Natural killer cell (primary cell): ENCODE measurements at regions not wholly inside any gene's neighbourhood (a gene's known extent, or its start where the extent isn't known, plus 50 kb on each side); places are given as distances from the start of the nearest gene placed in this dataset.

ENCODE experiments used
- ATAC-seq, 3 donors: fragments of 150-1000 bp in 2 of 3; fragments of 200-7000 bp in 1 of 3; cut with Tn5 transposase; 1 replicate in 1 of 3; 2 replicates in 2 of 3; pipeline ENCODE4 v1.10.0; 2021; ENCODE audit warnings: mild to moderate bottlenecking in 2 of 3, moderate library complexity in 2 of 3
- DNase-seq, 2 donors: peaks; one replicate each; pipeline versions ENCODE4 v3.0.0 to v3.0.0-alpha.2; 2013 to 2021; ENCODE audit warnings: mixed read lengths in 1 of 2
- H3K27ac ChIP-seq: one replicate; pipeline ENCODE4 v1.5.1; 2013; ENCODE audit warnings: mild to moderate bottlenecking, low read length
- H3K27me3 ChIP-seq: one replicate; pipeline ENCODE4 v1.6.1; 2013; ENCODE audit warnings: low read length; ENCODE audit not compliant: control insufficient read depth, insufficient read depth
- H3K36me3 ChIP-seq: one replicate; pipeline ENCODE4 v1.6.1; 2013; ENCODE audit warnings: low read length; ENCODE audit not compliant: control insufficient read depth, insufficient read depth
- H3K4me1 ChIP-seq: one replicate; pipeline ENCODE4 v1.6.1; 2013; ENCODE audit warnings: low read length; ENCODE audit not compliant: control insufficient read depth, insufficient read depth
- H3K4me3 ChIP-seq: one replicate; pipeline ENCODE4 v1.5.1; 2013; ENCODE audit warnings: low read length
- H3K9me3 ChIP-seq: one replicate; pipeline ENCODE4 v1.6.1; 2013; ENCODE audit warnings: low read length; ENCODE audit not compliant: control insufficient read depth, insufficient read depth
- H3K27ac Mint-ChIP-seq, 2 donors: one replicate each; pipeline ENCODE4 v1.8.0; 2022; ENCODE audit warnings: mild to moderate bottlenecking in 2 of 2, mixed read lengths in 2 of 2, moderate library complexity in 1 of 2
- H3K27me3 Mint-ChIP-seq, 2 donors: one replicate each; pipeline ENCODE4 v1.8.0; 2022; ENCODE audit warnings: low read depth in 2 of 2, mixed read lengths in 2 of 2
- H3K36me3 Mint-ChIP-seq: one replicate; pipeline ENCODE4 v1.8.0; 2022; ENCODE audit warnings: mixed read lengths
- H3K4me1 Mint-ChIP-seq, 2 donors: one replicate each; pipeline ENCODE4 v1.8.0; 2022; ENCODE audit warnings: mixed read lengths in 2 of 2
- H3K4me3 Mint-ChIP-seq: one replicate; pipeline ENCODE4 v1.8.0; 2022; ENCODE audit warnings: mild to moderate bottlenecking, moderate library complexity, mixed read lengths
- H3K9me3 Mint-ChIP-seq, 2 donors: one replicate each; pipeline ENCODE4 v1.8.0; 2022; ENCODE audit warnings: mixed read lengths in 2 of 2
- whole genome bisulfite sequencing: methylation state at CpG from one replicate; pipeline ENCODE4 v1.1.7; 2013; ENCODE audit warnings: missing lambda C conversion rate; ENCODE audit not compliant: insufficient coverage; 5-methylcytosine and 5-hydroxymethylcytosine counted together
- intact Hi-C: fragments of 100-400 bp; cut with micrococcal nuclease; formaldehyde crosslinking; loops from one replicate; pipeline ENCODE4 v1.14.2; 2022
- TF ChIP-seq, protein P1 (sequence below): fragments of 200-600 bp; IDR thresholded peaks from one replicate; pipeline ENCODE4 v1.8.0; 2022; ENCODE audit warnings: antibody characterized with exemption

DNA sequence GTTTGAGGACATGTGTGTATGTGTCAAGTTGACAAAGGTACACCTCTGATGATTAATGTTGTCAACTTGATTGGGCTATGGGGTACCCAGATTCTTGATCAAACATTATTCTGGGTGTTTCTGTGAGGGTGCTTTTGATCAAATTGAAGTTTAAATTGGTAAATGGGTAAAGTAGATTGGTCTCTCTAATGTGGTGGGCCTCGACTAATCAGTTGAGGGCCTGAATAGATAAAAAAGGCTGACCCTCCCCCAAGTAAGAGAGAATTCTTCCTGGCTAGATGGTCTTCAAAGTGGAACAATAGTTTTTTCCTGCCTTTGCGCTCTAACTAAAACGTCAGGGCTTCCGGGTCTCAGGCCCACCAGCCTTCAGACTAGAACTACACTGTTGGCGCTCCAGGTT is 309.9 kb upstream of the MGMT start:
- Mint-ChIP-seq H3K27me3 (peaks cover 4 to 18% of the 10 kb centered on the region in 2 donors), H3K36me3 (no peaks in the 10 kb centered on the region), H3K4me1 (no peaks in the 10 kb centered on the region), H3K27ac (no peak overlapping the region), H3K9me3 (no peaks in the 10 kb centered on the region), H3K4me3 (no peak overlapping the region)
- ATAC-seq (no peak), DNase-seq (no peak)
- TF ChIP-seq, protein P1, sequence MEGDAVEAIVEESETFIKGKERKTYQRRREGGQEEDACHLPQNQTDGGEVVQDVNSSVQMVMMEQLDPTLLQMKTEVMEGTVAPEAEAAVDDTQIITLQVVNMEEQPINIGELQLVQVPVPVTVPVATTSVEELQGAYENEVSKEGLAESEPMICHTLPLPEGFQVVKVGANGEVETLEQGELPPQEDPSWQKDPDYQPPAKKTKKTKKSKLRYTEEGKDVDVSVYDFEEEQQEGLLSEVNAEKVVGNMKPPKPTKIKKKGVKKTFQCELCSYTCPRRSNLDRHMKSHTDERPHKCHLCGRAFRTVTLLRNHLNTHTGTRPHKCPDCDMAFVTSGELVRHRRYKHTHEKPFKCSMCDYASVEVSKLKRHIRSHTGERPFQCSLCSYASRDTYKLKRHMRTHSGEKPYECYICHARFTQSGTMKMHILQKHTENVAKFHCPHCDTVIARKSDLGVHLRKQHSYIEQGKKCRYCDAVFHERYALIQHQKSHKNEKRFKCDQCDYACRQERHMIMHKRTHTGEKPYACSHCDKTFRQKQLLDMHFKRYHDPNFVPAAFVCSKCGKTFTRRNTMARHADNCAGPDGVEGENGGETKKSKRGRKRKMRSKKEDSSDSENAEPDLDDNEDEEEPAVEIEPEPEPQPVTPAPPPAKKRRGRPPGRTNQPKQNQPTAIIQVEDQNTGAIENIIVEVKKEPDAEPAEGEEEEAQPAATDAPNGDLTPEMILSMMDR = no peak
- H3K4me3 ChIP-seq = no peak overlapping the region
- H3K27ac ChIP-seq = no peak overlapping the region
- 94% methylated on average over 5 of the region's 5 CpGs for WGBS
- intact Hi-C loops = no loop called here
- no peaks in the 10 kb centered on the region for H3K36me3 ChIP-seq
- H3K27me3 ChIP-seq = peaks cover 4% of the 10 kb centered on the region
- no peaks in the 10 kb centered on the region for H3K4me1 ChIP-seq
- no peaks in the 10 kb centered on the region for H3K9me3 ChIP-seq

- no peak overlapping the region for H3K27ac Mint-ChIP-seq
- no peak for ATAC-seq
These were observed 305.9 kb upstream of the MGMT start for GRCh38 chr10:129161150-129161549.

GRCh38 chr10:129163531-129163930 is 303.5 kb upstream of the MGMT start:
- Mint-ChIP-seq H3K36me3 (no peaks in the 10 kb centered on the region), H3K27ac (no peak overlapping the region), H3K4me1 (no peaks in the 10 kb centered on the region), H3K4me3 (no peak overlapping the region), H3K27me3 (peaks cover 0 to 6% of the 10 kb centered on the region in 2 donors), H3K9me3 (no peaks in the 10 kb centered on the region)
- no peaks in the 10 kb centered on the region for H3K36me3 ChIP-seq
- TF ChIP-seq, protein P1 = no peak
- intact Hi-C loops = no loop called here
- no peak overlapping the region for H3K4me3 ChIP-seq
- DNase-seq (no peak), ATAC-seq (no peak)
- 94% methylated on average over 5 of the region's 7 CpGs for WGBS
- H3K27ac ChIP-seq = no peak overlapping the region
- no peaks in the 10 kb centered on the region for H3K9me3 ChIP-seq
- H3K27me3 ChIP-seq = peaks cover 8% of the 10 kb centered on the region
- H3K4me1 ChIP-seq = no peaks in the 10 kb centered on the region

More at GRCh38 chr10:129161150-129161549, 305.9 kb upstream of the MGMT start:
- peaks cover 8% of the 10 kb centered on the region for H3K27me3 ChIP-seq
- no peak overlapping the region for H3K4me3 Mint-ChIP-seq
- H3K4me1 ChIP-seq = no peaks in the 10 kb centered on the region
- H3K4me1 Mint-ChIP-seq = no peaks in the 10 kb centered on the region
- no peaks in the 10 kb centered on the region for H3K9me3 Mint-ChIP-seq
- H3K27ac ChIP-seq = no peak overlapping the region
- no peak overlapping the region for H3K4me3 ChIP-seq
- peaks cover 4 to 21% of the 10 kb centered on the region in 2 donors for H3K27me3 Mint-ChIP-seq
- TF ChIP-seq, protein P1 = no peak
- no peak for DNase-seq
- intact Hi-C loops = no loop called here
- no peaks in the 10 kb centered on the region for H3K9me3 ChIP-seq
- WGBS = 37% methylated on average over 2 of the region's 2 CpGs
- no peaks in the 10 kb centered on the region for H3K36me3 ChIP-seq
- no peaks in the 10 kb centered on the region for H3K36me3 Mint-ChIP-seq

DNA sequence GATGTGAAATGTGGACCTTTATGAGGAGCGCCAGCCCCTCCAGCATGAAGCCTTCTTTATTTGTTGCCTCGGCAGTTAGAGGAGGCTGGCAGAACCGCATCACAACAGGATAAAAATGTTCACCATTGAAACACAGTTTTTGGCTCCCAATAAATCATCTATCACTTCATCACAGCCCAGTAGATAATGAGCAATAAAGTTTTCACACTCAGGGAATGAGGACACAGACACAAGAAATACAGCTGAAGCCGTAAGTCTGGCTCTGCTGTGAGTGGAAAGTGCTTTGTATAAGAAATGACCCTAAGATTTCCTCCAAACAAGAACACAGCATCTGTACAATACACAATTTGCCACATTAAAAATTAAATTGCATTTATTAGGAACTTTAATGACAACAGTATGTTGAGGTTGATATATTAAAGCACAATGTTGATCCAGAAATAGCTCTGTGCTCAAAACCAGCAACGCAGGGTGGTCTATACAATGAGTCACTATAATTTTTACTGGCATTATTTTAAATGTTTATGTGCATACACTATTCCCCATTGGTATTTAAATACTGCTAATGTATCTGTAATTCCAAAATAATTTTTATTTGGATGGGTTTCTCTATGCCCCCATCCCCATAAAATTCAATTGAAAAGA is 301.8 kb upstream of the MGMT start:
- Histone ChIP-seq H3K27ac (no peak overlapping the region), H3K4me3 (no peak overlapping the region), H3K36me3 (no peaks in the 10 kb centered on the region), H3K4me1 (no peaks in the 10 kb centered on the region), H3K9me3 (no peaks in the 10 kb centered on the region), H3K27me3 (peaks cover 4% of the 10 kb centered on the region)
- Mint-ChIP-seq H3K27me3 (peaks cover 2 to 6% of the 10 kb centered on the region in 2 donors), H3K36me3 (no peaks in the 10 kb centered on the region), H3K27ac (no peak overlapping the region), H3K4me1 (no peaks in the 10 kb centered on the region), H3K4me3 (no peak overlapping the region), H3K9me3 (no peaks in the 10 kb centered on the region)
- DNase-seq = no peak
- no peak for ATAC-seq
- intact Hi-C loops = no loop called here
- TF ChIP-seq, protein P1 = no peak
- WGBS = 98% methylated on average over 3 of the region's 5 CpGs
